IPS-NIHi7 (cell line): ENCODE measurements at regions not wholly inside any gene's neighbourhood (a gene's known extent, or its start where the extent isn't known, plus 50 kb on each side); places are given as distances from the start of the nearest gene placed in this dataset.
A peak's percentile ranks its signal among the peaks of the same experiment; 100 is the strongest.
"Not testable (repeated sequence)": the region's sequence is repeated elsewhere in the genome, so short reads cannot be mapped to it uniquely, and the experiment has no call there.

Experiments used
- DNase-seq: peaks from one replicate; pipeline ENCODE4 v3.0.0; 2012; ENCODE audit warnings: mixed read lengths; ENCODE audit errors: extremely low spot score

- DNase-seq = no peak
Measured at GRCh38 chr2:183798535-183798934, 674.3 kb downstream of the NUP35 start.

DNA sequence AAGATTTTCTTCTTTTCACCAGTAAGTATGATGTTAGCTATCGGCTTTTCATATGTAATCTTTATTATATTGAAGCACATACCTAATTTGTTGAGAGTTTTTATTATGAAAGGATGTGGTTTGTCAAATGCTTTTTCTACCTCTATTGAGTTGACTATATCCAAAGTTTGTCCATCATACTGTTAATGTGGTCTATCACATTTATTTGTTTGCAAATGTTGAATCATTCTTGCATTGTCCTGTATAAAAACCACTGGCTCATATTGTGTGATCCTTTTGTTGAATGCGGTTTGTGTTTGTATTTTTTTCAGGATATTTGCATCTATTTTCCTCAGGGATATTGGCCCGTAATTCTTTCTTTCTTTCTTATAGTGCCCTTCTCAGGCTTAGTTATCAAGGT, 675.5 kb downstream of the NUP35 start:
- no peak for DNase-seq

GRCh38 chr2:183803596-183803995, 679.4 kb downstream of the NUP35 start:
- no peak for DNase-seq

- DNase-seq = no peak
Measured at GRCh38 chr2:183807870-183808269, 683.6 kb downstream of the NUP35 start.

DNA sequence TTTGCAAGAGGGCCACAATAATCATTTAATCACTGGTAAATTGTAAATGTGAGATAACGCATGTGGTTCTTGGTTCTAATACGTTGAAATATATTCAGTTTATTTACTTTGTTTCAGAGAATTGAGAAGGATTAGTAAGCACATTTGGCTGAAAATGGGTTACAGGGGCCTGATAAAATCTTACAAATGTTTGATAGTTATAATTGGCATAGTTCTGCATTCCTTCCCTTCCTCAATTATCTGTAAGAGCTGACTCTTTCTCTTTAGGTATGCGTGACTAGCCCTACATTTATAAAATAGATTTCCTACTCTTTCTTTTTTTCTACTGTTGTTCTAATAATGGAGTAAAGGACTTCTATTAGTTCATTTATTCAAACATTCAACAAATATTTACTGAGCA, 685.2 kb downstream of the NUP35 start:
- no peak for DNase-seq

DNA sequence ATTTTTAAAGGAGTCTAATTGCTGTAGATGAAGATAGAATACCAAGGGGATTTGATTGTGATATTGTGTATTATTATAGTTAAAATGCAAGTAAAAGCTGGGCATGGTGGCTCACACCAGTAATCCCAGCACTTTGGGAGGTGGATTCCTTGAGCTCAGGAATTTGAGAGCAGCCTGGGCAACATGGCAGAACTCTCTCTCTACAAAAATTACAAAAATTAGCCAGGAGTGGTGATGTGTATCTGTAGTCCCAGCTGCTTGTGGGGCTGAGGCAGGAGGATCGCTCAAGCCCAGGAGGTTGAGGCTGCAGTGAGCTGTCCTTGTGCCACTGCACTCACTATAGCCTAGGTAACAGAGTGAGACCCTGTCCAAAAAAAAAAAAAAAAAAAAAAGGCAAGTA, 687.0 kb downstream of the NUP35 start:
- DNase-seq = no peak

DNA sequence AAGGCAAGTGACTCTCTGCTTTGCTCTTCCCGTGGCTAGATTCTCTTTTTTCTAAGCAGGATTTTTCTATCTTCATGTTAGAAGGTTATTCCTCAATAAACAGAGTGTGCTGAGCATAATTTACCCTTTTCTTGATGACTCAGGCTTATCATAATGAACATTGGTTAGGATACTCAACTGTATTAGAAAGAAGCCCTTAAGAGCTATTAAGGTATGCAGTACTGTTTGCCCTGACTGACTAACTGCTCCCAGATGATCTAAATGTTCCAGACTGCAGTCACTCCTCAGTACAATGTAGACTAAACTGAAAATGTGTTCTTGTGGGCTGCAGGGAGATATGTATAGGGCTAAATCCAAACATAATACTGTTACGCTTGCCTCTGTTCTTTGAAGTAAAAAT, 687.8 kb downstream of the NUP35 start:
- no peak for DNase-seq

- DNase-seq = no peak
Measured at GRCh38 chr2:183825710-183826109, 701.5 kb downstream of the NUP35 start.

GRCh38 chr2:183829931-183830330, 705.7 kb downstream of the NUP35 start:
- DNase-seq = no peak

DNA sequence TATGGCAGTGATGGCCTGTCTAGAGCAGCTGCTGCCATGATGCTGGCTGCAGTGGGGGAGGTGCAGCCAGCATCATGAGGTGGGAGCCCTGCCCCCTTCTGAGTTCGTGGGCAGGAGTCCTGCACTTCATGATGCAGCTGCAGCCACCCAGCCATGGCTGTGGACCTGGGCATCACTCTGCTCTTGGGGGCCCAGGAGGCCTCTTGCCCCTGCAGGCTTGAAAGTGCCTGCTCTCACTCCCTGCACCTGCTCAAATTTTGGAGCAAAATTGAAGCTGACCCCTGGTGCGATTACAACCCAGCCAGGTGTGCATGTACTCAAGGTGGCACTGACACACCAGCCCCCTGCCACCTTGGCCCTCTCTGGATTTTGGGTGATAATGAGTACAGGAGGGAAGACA, 712.9 kb downstream of the NUP35 start:
- no peak for DNase-seq

GRCh38 chr2:183838295-183838694, 714.1 kb downstream of the NUP35 start:
- DNase-seq = no peak

DNA sequence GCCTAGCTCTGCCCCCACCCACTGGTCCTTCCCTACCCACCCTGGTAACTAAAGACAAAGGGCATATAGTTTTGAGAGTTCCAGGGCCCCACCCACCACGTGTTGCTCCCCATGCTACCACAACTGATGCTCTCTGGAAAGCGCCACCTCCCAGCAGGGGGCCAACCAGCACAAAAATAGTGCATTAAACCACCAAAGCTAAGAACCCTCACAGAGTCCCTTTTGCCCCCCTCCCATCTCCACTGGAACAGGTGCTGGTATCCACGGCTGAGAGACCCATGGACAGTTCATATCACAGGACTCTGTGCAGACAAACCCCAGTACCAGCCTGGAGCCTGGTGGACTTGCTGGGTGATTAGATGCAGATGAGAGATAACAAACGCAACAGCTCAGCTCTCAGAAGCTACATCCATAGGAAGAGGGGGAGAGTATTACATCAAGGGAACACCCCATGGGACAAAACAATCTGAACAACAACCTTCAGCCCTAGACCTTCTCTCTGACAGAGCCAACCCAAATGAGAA, 715.9 kb downstream of the NUP35 start:
- no peak for DNase-seq

- DNase-seq = not testable (repeated sequence)
Measured at GRCh38 chr2:183849826-183850225, 725.6 kb downstream of the NUP35 start.

DNA sequence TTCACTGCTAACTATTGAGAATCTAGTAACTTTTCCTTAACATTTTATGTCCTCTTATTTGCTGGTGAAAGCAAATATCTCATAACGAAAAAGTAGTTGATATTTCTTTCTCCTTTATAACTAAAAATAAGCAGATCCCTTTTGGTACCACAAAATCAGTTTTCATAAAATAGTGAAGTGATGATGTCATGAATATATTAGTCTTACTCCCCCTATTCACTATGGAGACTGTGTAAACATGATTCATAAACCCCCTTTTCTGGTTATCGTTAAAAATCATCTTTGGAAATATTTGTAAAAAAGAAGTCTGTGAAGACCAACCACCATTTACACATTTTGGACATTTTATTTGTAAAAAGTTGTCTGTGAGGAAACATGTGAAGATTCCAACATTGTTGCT, 734.9 kb downstream of the NUP35 start:
- no peak for DNase-seq

DNA sequence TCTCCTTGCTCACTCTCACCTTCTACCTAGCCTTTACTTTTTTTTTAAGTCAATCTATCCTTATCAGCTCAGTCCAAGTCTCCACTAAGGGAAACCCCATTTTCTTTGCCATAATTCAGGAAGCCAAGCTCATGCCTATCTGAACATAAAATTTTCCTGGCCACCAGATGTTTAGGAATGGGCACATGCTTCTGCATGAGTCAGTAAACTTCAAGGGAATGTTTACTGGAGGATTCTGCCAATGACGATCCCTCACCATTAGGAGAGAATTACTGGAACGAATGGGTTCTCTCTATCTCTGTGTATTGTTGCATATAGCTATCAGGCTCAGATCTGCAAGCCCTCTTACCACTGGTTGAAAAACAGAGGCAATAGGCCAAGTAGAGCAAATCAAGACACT, 731.7 kb upstream of the ZNF804A start:
- no peak for DNase-seq

GRCh38 chr2:183867206-183867605, 731.1 kb upstream of the ZNF804A start:
- DNase-seq = no peak

DNA sequence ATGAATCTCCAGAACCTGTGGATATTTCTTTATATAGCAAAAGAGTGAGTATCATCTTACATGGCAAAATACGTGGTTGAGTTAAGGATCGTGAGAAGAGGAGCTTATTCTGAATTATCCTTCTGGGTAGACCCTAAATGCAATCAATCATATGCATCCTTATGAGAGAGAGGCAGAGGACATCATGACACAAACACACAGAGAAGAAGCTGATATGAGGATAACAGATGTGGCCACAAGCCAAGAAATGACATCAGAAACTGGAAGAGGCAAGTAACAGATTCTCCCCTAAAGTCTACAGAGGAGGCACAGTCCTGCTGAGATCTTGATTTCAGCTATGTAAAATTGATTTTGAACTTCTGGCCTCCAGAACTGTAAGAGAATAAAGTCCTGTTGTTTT, 730.2 kb upstream of the ZNF804A start:
- no peak for DNase-seq

GRCh38 chr2:183868707-183869106, 729.6 kb upstream of the ZNF804A start:
- no peak for DNase-seq

DNA sequence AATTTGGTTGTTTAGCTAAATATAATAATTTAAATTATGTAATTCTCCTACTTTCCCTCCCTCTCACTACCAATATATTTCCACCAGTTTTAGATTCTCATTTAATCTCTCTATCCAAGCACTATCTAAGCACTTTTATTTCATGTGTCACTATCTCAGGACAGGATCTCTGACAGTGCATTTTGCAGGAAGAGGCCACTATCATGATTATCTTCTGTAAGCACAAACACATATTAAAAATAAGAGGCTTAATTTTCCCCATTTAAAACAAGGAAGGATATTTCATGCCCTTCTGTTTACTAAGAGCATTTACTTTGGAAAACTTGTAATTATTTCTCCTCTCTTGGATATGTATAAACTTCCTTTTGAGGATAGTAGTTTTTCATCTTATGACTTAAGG, 726.2 kb upstream of the ZNF804A start:
- DNase-seq = no peak

- DNase-seq = no peak
Measured at GRCh38 chr2:183881978-183882377, 716.4 kb upstream of the ZNF804A start.

- no peak for DNase-seq
Measured at GRCh38 chr2:183892315-183892941, 705.9 kb upstream of the ZNF804A start.

GRCh38 chr2:183898641-183899040, 699.7 kb upstream of the ZNF804A start:
- DNase-seq = no peak

- DNase-seq = no peak
Measured at GRCh38 chr2:183901931-183902330, 696.4 kb upstream of the ZNF804A start.

- DNase-seq = peak; percentile 11
Measured at GRCh38 chr2:183903026-183903425, 695.3 kb upstream of the ZNF804A start.
